Brain microvascular endothelial cell (primary cell): ENCODE measurements at regions not wholly inside any gene's neighbourhood (a gene's known extent, or its start where the extent isn't known, plus 50 kb on each side); places are given as distances from the start of the nearest gene placed in this dataset.

Experiments used
- DNase-seq: peaks from one replicate; pipeline ENCODE4 v3.0.0-alpha.2; 2020
- H3K27ac ChIP-seq: fragments of 250-450 bp; sonication (Bioruptor Pico); 2 replicates; pipeline ENCODE4 v1.5.1; 2020; ENCODE audit warnings: mild to moderate bottlenecking, moderate library complexity
- H3K27me3 ChIP-seq: fragments of 250-450 bp; sonication (Bioruptor Pico); replicated peaks from 2 replicates; pipeline ENCODE4 v1.5.1; 2020; ENCODE audit warnings: mild to moderate bottlenecking
- H3K36me3 ChIP-seq: fragments of 250-450 bp; sonication (Bioruptor Pico); replicated peaks from 2 replicates; pipeline ENCODE4 v1.5.1; 2020; ENCODE audit warnings: mild to moderate bottlenecking
- H3K4me3 ChIP-seq: 2 replicates; pipeline ENCODE4 v1.5.1; 2011; ENCODE audit warnings: low read depth, mild to moderate bottlenecking, control low read depth, low read length, moderate library complexity
- CTCF ChIP-seq: IDR thresholded peaks from 2 replicates; pipeline ENCODE4 v1.5.1; 2011; ENCODE audit warnings: low read depth, mild to moderate bottlenecking, moderate library complexity, low read length, control low read depth, inconsistent platforms; ENCODE audit errors: missing control alignments
- in situ Hi-C: cut with HindIII; loops from 2 replicates; pipeline ENCODE4 v1.10.0; 2017; ENCODE audit warnings: low sequenced_read_pairs, low pct_ligation_motif_present

- H3K4me3 ChIP-seq, result no peak overlapping the region
- H3K27me3 ChIP-seq, result no peaks in the 10 kb centered on the region
- no peak overlapping the region for H3K27ac ChIP-seq
- in situ Hi-C loops, result no loop called here
- no peaks in the 10 kb centered on the region for H3K36me3 ChIP-seq
- TF ChIP-seq CTCF, result no peak
- no peak for DNase-seq
Measured at GRCh38 chr3:168552251-168552650, 456.5 kb upstream of the GOLIM4 start.

- H3K27me3 ChIP-seq, result no peaks in the 10 kb centered on the region
- H3K4me3 ChIP-seq, result no peak overlapping the region
- H3K27ac ChIP-seq, result no peak overlapping the region
- TF ChIP-seq CTCF, result no peak
- in situ Hi-C loops, result no loop called here
- no peaks in the 10 kb centered on the region for H3K36me3 ChIP-seq
- no peak for DNase-seq
Measured at GRCh38 chr3:168548719-168549118, 453.0 kb upstream of the GOLIM4 start.

- Histone ChIP-seq H3K27me3 (no peaks in the 10 kb centered on the region), H3K4me3 (no peak overlapping the region), H3K27ac (no peak overlapping the region), H3K36me3 (no peaks in the 10 kb centered on the region)
- no peak for DNase-seq
- no peak for TF ChIP-seq CTCF
- in situ Hi-C loops, result no loop called here
Measured at GRCh38 chr3:168546707-168547106, 451.0 kb upstream of the GOLIM4 start.

- DNase-seq, result peak; percentile 54
- in situ Hi-C loops, result no loop called here
- no peak for TF ChIP-seq CTCF
- Histone ChIP-seq H3K36me3 (no peaks in the 10 kb centered on the region), H3K4me3 (no peak overlapping the region), H3K27ac (no peak overlapping the region), H3K27me3 (no peaks in the 10 kb centered on the region)
Measured at GRCh38 chr3:168545591-168545990, 449.9 kb upstream of the GOLIM4 start.

- TF ChIP-seq CTCF, result peak; percentile 22
- H3K27ac ChIP-seq, result no peak overlapping the region
- H3K36me3 ChIP-seq, result no peaks in the 10 kb centered on the region
- no peak overlapping the region for H3K4me3 ChIP-seq
- in situ Hi-C loops, result no loop called here
- DNase-seq, result no peak
- H3K27me3 ChIP-seq, result no peaks in the 10 kb centered on the region
Measured at GRCh38 chr3:168544097-168544957, 448.6 kb upstream of the GOLIM4 start.

GRCh38 chr3:168540726-168541125, 445.0 kb upstream of the GOLIM4 start:
- no peak for TF ChIP-seq CTCF
- Histone ChIP-seq H3K4me3 (no peak overlapping the region), H3K27ac (no peak overlapping the region), H3K36me3 (no peaks in the 10 kb centered on the region), H3K27me3 (no peaks in the 10 kb centered on the region)
- no peak for DNase-seq
- in situ Hi-C loops, result no loop called here
